ENCODE measurements at regions not wholly inside any gene's neighbourhood (a gene's known extent, or its start where the extent isn't known, plus 50 kb on each side); places are given as distances from the start of the nearest gene placed in this dataset.
"Not testable (repeated sequence)": the region's sequence is repeated elsewhere in the genome, so short reads cannot be mapped to it uniquely, and the experiment has no call there.

DNA sequence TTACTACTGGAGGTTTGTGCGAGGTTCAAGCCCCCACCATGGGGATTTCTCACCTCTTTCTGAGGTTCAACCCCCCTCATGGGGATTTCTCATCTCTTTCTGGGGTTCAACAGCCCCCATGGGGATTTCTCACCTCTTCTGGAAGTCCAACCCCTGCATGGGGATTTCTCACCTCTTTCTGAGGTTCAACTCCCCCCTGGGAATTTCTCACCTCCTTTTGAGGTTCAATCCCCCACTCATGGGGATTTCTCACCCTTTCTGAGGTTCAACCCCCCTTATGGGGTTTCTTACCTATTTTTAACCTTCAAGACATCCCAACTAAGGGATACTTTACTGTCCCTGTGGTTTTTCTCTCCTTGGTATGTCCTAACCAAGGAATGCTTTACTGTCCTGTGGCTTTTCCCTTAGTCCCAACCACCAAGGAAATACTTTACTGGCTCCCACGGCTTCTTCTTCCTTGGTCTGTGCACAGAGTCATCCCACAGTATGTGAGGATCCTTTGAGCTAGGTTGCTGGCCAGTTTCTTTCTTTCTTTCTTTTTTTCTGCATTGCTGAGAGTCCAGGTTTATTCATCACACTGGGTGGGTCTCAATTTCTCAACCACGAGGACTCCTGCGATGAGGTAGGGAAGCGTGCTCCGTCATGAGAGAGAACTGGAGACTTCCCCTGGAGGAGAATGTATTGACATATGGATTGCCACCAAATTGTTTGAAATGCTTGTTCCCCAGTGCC is 2140.2 kb downstream of the TP53TG3F start:
- intact Hi-C loops (cut with DNase I): no loop called here
- H3K27ac ChIP-seq: no peak overlapping the region
- TF ChIP-seq, protein P1, sequence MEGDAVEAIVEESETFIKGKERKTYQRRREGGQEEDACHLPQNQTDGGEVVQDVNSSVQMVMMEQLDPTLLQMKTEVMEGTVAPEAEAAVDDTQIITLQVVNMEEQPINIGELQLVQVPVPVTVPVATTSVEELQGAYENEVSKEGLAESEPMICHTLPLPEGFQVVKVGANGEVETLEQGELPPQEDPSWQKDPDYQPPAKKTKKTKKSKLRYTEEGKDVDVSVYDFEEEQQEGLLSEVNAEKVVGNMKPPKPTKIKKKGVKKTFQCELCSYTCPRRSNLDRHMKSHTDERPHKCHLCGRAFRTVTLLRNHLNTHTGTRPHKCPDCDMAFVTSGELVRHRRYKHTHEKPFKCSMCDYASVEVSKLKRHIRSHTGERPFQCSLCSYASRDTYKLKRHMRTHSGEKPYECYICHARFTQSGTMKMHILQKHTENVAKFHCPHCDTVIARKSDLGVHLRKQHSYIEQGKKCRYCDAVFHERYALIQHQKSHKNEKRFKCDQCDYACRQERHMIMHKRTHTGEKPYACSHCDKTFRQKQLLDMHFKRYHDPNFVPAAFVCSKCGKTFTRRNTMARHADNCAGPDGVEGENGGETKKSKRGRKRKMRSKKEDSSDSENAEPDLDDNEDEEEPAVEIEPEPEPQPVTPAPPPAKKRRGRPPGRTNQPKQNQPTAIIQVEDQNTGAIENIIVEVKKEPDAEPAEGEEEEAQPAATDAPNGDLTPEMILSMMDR (IDR thresholded peaks at IDR 0.05): no peak
- no peaks in the 10 kb centered on the region for H3K9me3 ChIP-seq
- ATAC-seq: no peak
- H3K4me1 ChIP-seq: no peaks in the 10 kb centered on the region
- no peaks in the 10 kb centered on the region for H3K27me3 ChIP-seq (ENCODE audit: low read depth)
- DNase-seq: no peak
- H3K4me3 ChIP-seq: no peak overlapping the region
- no peaks in the 10 kb centered on the region for H3K36me3 ChIP-seq

DNA sequence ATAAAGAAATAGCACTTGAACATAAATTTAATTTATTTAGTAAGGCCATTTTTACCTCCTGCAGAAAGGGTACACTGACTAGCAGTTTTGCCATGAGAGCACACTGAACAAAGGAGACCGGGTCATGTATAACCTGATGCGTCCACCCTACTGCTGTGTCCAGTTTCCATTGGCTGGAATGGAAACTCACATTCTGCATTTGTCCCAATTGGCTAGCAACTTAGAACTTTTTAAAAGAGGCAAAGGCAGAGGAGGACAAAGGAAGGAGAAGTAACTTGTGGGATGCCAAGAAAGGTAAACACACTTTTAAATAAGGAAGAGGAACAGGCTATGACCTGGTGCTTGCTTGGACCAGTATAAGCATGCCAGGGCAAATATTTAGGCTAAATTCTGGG is 2140.7 kb downstream of the TP53TG3F start:
- ATAC-seq; H3K36me3 ChIP-seq; H3K9me3 ChIP-seq; H3K4me1 ChIP-seq; intact Hi-C loops (cut with DNase I); H3K27ac ChIP-seq; H3K27me3 ChIP-seq (ENCODE audit: low read depth); H3K4me3 ChIP-seq; DNase-seq: not testable (repeated sequence)

GRCh38 chr16:35602116-35602515 is 2142.7 kb downstream of the TP53TG3F start:
- TF ChIP-seq, protein P1 (IDR thresholded peaks at IDR 0.05): no peak
- ATAC-seq (no peak), DNase-seq (no peak)
- no peak overlapping the region for H3K4me3 ChIP-seq
- intact Hi-C loops (cut with DNase I): no loop called here
- H3K9me3 ChIP-seq: no peaks in the 10 kb centered on the region
- no peaks in the 10 kb centered on the region for H3K36me3 ChIP-seq
- H3K4me1 ChIP-seq: no peaks in the 10 kb centered on the region
- H3K27ac ChIP-seq: no peak overlapping the region
- no peaks in the 10 kb centered on the region for H3K27me3 ChIP-seq (ENCODE audit: low read depth)

DNA sequence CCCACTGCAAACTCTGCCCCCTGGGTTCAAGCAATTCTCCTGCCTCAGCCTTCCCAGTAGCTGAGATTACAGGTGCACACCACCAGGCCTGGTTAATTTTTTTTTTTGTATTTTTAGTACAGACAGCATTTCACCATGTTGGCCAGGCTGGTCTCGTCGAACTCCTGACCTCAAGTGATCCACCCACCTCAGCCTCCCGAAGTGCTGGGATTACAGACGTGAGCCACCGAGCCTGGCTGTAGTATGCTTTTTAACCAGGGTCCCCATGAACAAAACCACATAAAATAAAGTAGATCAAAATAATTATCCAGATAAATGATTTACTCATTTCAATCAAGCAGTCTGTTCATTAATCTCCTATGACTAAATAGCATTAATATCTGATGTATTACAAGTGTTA is 2144.0 kb downstream of the TP53TG3F start:
- intact Hi-C loops (cut with DNase I); H3K27me3 ChIP-seq (ENCODE audit: low read depth); ATAC-seq; H3K36me3 ChIP-seq; H3K4me1 ChIP-seq; H3K4me3 ChIP-seq; H3K9me3 ChIP-seq; H3K27ac ChIP-seq; DNase-seq: not testable (repeated sequence)

GRCh38 chr16:35605921-35606320 is 2146.5 kb downstream of the TP53TG3F start:
- no peaks in the 10 kb centered on the region for H3K36me3 ChIP-seq
- H3K4me1 ChIP-seq: no peaks in the 10 kb centered on the region
- intact Hi-C loops (cut with DNase I): no loop called here
- TF ChIP-seq, protein P1 (IDR thresholded peaks at IDR 0.05): no peak
- H3K4me3 ChIP-seq: no peak overlapping the region
- no peaks in the 10 kb centered on the region for H3K27me3 ChIP-seq (ENCODE audit: low read depth)
- ATAC-seq (no peak), DNase-seq (no peak)
- no peak overlapping the region for H3K27ac ChIP-seq
- H3K9me3 ChIP-seq: no peaks in the 10 kb centered on the region

GRCh38 chr16:35614883-35615282 is 2155.5 kb downstream of the TP53TG3F start:
- H3K27me3 ChIP-seq (ENCODE audit: low read depth); ATAC-seq; H3K4me3 ChIP-seq; intact Hi-C loops (cut with DNase I); H3K4me1 ChIP-seq; H3K36me3 ChIP-seq; H3K27ac ChIP-seq; DNase-seq: not testable (repeated sequence)
- H3K9me3 ChIP-seq: peaks cover 33% of the 10 kb centered on the region

GRCh38 chr16:35619176-35619575 is 2159.8 kb downstream of the TP53TG3F start:
- H3K27me3 ChIP-seq (ENCODE audit: low read depth); H3K4me3 ChIP-seq; H3K36me3 ChIP-seq; H3K4me1 ChIP-seq; H3K27ac ChIP-seq; DNase-seq; intact Hi-C loops (cut with DNase I); ATAC-seq: not testable (repeated sequence)
- H3K9me3 ChIP-seq: peaks cover 36% of the 10 kb centered on the region

Measured in lower lobe of right lung (tissue), 2 donors.